HEK293 (cell line): ENCODE measurements at regions not wholly inside any gene's neighbourhood (a gene's known extent, or its start where the extent isn't known, plus 50 kb on each side); places are given as distances from the start of the nearest gene placed in this dataset.
"Not testable (repeated sequence)": the region's sequence is repeated elsewhere in the genome, so short reads cannot be mapped to it uniquely, and the experiment has no call there.

Experiments
- CTCF ChIA-PET: fragments of 350-600 bp; formaldehyde crosslinking; extraction: SDS; loops from one replicate; lab custom pipeline; 2021; ENCODE audit warnings: antibody characterized with exemption; lab: Yijun Ruan, JAX
- POLR2A ChIA-PET: fragments of 300-600 bp; formaldehyde crosslinking; extraction: SDS; loops from one replicate; lab custom pipeline; 2020; ENCODE audit warnings: antibody characterized with exemption, inconsistent platforms; lab: Yijun Ruan, JAX
- H3K27ac ChIP-seq: fragments of 200-500 bp; sonication (Bioruptor generic); 2 replicates; pipeline ENCODE4 v1.5.1; 2014; ENCODE audit warnings: low read depth, low read length, control low read depth, inconsistent platforms; ENCODE audit errors: extremely low read depth
- H3K36me3 ChIP-seq, 2 experiments: fragments of 200-500 bp in 1 of 2; sonication (Bioruptor generic) in 1 of 2; 1 replicate in 1 of 2; 2 replicates in 1 of 2; pipeline ENCODE4 v1.5.1; 2014 to 2017; ENCODE audit warnings: inconsistent platforms in 2 of 2, low read length in 2 of 2; ENCODE audit not compliant: control insufficient read depth in 2 of 2, insufficient read depth in 1 of 2
- H3K4me1 ChIP-seq: fragments of 200-500 bp; sonication (Bioruptor generic); 2 replicates; pipeline ENCODE4 v1.5.1; 2014; ENCODE audit warnings: mild to moderate bottlenecking, low read length, inconsistent platforms; ENCODE audit not compliant: control insufficient read depth, insufficient read depth
- H3K4me3 ChIP-seq: 2 replicates; pipeline ENCODE4 v1.5.1; 2011; ENCODE audit warnings: low read depth, mild to moderate bottlenecking, control low read depth, low read length, moderate library complexity
- H3K9me3 ChIP-seq: fragments of 200-500 bp; sonication (Bioruptor generic); 2 replicates; pipeline ENCODE4 v1.5.1; 2014; ENCODE audit warnings: low read depth, low read length, inconsistent platforms; ENCODE audit not compliant: control insufficient read depth, insufficient read depth
- MZF1 ChIP-seq: fragments of 450-650 bp; formaldehyde crosslinking; IDR thresholded peaks from 2 replicates; pipeline ENCODE4 v1.5.1; 2017; ENCODE audit warnings: missing biosample characterization, missing genetic modification characterization, borderline replicate concordance
- ZBTB17 ChIP-seq: fragments of 450-650 bp; formaldehyde crosslinking; IDR thresholded peaks from 2 replicates; pipeline ENCODE4 v1.5.1; 2016; ENCODE audit warnings: missing biosample characterization, missing genetic modification characterization
- ZBTB21 ChIP-seq: fragments of 450-650 bp; formaldehyde crosslinking; IDR thresholded peaks from 2 replicates; pipeline ENCODE4 v1.5.1; 2017; ENCODE audit warnings: missing biosample characterization, missing genetic modification characterization
- ZEB2 ChIP-seq: fragments of 450-650 bp; formaldehyde crosslinking; IDR thresholded peaks from 2 replicates; pipeline ENCODE4 v1.5.1; 2016; ENCODE audit warnings: missing biosample characterization, missing genetic modification characterization
- ZFP41 ChIP-seq: fragments of 450-650 bp; formaldehyde crosslinking; IDR thresholded peaks from 2 replicates; pipeline ENCODE4 v1.5.1; 2016; ENCODE audit warnings: missing biosample characterization, missing genetic modification characterization, borderline replicate concordance
- ZNF112 ChIP-seq: fragments of 450-650 bp; formaldehyde crosslinking; IDR thresholded peaks from 2 replicates; pipeline ENCODE4 v1.5.0; 2017; ENCODE audit warnings: missing biosample characterization, missing genetic modification characterization
- ZNF248 ChIP-seq: fragments of 450-650 bp; formaldehyde crosslinking; IDR thresholded peaks from 2 replicates; pipeline ENCODE4 v1.5.1; 2017; ENCODE audit warnings: missing biosample characterization, missing genetic modification characterization
- ZNF521 ChIP-seq: fragments of 450-650 bp; formaldehyde crosslinking; IDR thresholded peaks from 2 replicates; pipeline ENCODE4 v1.5.1; 2017; ENCODE audit warnings: missing biosample characterization, mild to moderate bottlenecking, missing genetic modification characterization
- ZNF544 ChIP-seq: fragments of 450-650 bp; formaldehyde crosslinking; IDR thresholded peaks from 2 replicates; pipeline ENCODE4 v1.5.0; 2017; ENCODE audit warnings: missing biosample characterization, missing genetic modification characterization
- ZNF747 ChIP-seq: fragments of 450-650 bp; formaldehyde crosslinking; IDR thresholded peaks from 2 replicates; pipeline ENCODE4 v1.5.1; 2016; ENCODE audit warnings: missing biosample characterization, missing genetic modification characterization
- ZNF785 ChIP-seq: fragments of 450-650 bp; formaldehyde crosslinking; IDR thresholded peaks from 2 replicates; pipeline ENCODE4 v1.5.1; 2016; ENCODE audit warnings: missing biosample characterization, missing genetic modification characterization
- ZNF791 ChIP-seq: fragments of 450-650 bp; formaldehyde crosslinking; IDR thresholded peaks from 2 replicates; pipeline ENCODE4 v1.5.1; 2016; ENCODE audit warnings: missing biosample characterization, missing genetic modification characterization
- TF ChIP-seq, protein P1 (sequence below): fragments of 450-650 bp; formaldehyde crosslinking; conservative IDR thresholded peaks from 2 replicates; pipeline ENCODE4 v1.5.1; 2016; ENCODE audit warnings: low read depth, missing biosample characterization, missing genetic modification characterization

DNA sequence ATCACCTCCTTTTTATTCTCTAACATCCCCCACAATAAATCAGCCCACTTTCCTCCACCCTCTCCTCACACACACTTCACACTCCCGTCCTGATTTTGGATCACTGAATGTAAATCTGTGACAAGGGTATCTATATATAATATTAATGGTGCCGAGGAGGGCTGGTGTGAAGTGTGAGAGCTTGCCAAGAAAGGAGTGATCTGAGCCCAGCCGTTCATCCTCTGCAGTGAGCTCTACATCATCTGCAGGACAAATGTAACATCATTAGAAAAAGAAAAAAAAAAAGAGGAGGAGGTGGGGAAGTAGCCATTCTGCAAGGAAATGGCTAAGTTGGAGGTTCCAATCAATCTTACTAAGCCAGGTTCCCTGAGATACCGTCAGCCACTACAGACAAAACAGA lies 291.7 kb upstream of the RRP15 start:
- Histone ChIP-seq H3K4me3 (no peak overlapping the region), H3K36me3 (no peaks in the 10 kb centered on the region), H3K27ac (no peak overlapping the region)
- TF ChIP-seq ZFP41: no peak
- no peak for TF ChIP-seq ZNF112
- TF ChIP-seq, protein P1, sequence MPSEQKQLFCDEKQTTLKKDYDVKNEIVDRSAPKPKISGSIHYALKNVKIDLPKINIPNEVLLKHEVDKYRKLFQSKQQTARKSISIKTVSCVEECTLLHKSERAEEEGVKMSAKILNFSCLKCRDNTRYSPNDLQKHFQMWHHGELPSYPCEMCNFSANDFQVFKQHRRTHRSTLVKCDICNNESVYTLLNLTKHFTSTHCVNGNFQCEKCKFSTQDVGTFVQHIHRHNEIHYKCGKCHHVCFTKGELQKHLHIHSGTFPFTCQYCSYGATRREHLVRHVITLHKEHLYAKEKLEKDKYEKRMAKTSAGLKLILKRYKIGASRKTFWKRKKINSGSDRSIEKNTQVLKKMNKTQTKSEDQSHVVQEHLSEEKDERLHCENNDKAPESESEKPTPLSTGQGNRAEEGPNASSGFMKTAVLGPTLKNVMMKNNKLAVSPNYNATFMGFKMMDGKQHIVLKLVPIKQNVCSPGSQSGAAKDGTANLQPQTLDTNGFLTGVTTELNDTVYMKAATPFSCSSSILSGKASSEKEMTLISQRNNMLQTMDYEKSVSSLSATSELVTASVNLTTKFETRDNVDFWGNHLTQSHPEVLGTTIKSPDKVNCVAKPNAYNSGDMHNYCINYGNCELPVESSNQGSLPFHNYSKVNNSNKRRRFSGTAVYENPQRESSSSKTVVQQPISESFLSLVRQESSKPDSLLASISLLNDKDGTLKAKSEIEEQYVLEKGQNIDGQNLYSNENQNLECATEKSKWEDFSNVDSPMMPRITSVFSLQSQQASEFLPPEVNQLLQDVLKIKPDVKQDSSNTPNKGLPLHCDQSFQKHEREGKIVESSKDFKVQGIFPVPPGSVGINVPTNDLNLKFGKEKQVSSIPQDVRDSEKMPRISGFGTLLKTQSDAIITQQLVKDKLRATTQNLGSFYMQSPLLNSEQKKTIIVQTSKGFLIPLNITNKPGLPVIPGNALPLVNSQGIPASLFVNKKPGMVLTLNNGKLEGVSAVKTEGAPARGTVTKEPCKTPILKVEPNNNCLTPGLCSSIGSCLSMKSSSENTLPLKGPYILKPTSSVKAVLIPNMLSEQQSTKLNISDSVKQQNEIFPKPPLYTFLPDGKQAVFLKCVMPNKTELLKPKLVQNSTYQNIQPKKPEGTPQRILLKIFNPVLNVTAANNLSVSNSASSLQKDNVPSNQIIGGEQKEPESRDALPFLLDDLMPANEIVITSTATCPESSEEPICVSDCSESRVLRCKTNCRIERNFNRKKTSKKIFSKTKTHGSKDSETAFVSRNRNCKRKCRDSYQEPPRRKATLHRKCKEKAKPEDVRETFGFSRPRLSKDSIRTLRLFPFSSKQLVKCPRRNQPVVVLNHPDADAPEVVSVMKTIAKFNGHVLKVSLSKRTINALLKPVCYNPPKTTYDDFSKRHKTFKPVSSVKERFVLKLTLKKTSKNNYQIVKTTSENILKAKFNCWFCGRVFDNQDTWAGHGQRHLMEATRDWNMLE (tag by site-specific recombination): no peak
- no peak for TF ChIP-seq ZNF521 (tag by site-specific recombination)
- no peak for TF ChIP-seq ZNF791 (tag by site-specific recombination)
- TF ChIP-seq ZBTB21 (tag by site-specific recombination): no peak
- no peak for TF ChIP-seq ZNF747 (tag by site-specific recombination)
- no peak for TF ChIP-seq MZF1 (tag by site-specific recombination)
- no peak for TF ChIP-seq ZNF248 (tag by site-specific recombination)
- TF ChIP-seq ZBTB17 (tag by site-specific recombination): no peak
- TF ChIP-seq ZNF544 (tag by site-specific recombination): no peak
- TF ChIP-seq, all 188 proteins: peak for 0
- POLR2A ChIA-PET: no interaction called here
- Histone ChIP-seq H3K9me3 (no peaks in the 10 kb centered on the region), H3K4me1 (no peaks in the 10 kb centered on the region)
- CTCF ChIA-PET: no interaction called here

DNA sequence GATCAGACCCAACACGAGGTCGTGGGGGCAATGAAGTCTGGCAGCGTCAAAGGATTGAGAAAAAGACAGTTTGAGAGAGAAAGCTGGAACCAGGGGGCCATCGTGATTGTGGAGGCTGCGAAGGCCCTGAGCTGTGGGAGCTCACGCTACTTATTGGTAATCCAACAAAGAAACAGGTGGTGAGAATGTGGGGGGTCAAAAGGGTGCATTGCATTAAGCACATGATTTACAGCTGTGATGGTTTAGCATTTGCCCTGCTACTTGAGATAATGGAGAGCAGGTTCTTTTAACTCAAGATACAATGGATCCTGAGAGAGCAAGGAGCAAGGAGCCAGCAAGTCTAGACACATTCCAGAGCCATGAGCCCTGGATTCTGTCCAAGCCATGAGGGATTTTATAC lies 276.8 kb upstream of the RRP15 start:
- POLR2A ChIA-PET, H3K27ac ChIP-seq, H3K36me3 ChIP-seq, H3K9me3 ChIP-seq, H3K4me1 ChIP-seq, H3K4me3 ChIP-seq: not testable (repeated sequence)
- CTCF ChIA-PET: interaction anchor here (0.6 to 0.7 kb wide), 2 partner anchors 146 to 1020 kb away, joined by 3 to 4 read pairs; no protein-coding TSS in a partner anchor

DNA sequence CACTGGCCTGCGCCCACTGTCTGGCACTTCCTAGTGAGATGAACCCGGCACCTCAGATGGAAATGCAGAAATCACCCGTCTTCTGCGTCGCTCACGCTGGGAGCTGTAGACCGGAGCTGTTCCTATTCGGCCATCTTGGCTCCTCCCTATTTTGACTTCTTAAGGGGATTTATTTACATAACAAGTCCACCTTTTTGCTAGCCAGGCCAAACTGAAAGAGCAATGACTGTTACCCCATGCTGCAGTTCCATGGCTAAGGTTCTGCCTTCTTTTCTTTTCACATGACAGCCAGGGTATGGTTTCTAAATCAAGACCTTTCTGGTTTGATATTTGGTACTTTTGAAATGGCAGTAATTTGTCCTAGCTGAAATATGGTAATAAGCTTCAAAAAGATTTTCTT lies 270.0 kb upstream of the RRP15 start:
- H3K36me3 ChIP-seq, H3K4me3 ChIP-seq, POLR2A ChIA-PET, CTCF ChIA-PET, H3K9me3 ChIP-seq, H3K4me1 ChIP-seq, H3K27ac ChIP-seq: not testable (repeated sequence)

DNA sequence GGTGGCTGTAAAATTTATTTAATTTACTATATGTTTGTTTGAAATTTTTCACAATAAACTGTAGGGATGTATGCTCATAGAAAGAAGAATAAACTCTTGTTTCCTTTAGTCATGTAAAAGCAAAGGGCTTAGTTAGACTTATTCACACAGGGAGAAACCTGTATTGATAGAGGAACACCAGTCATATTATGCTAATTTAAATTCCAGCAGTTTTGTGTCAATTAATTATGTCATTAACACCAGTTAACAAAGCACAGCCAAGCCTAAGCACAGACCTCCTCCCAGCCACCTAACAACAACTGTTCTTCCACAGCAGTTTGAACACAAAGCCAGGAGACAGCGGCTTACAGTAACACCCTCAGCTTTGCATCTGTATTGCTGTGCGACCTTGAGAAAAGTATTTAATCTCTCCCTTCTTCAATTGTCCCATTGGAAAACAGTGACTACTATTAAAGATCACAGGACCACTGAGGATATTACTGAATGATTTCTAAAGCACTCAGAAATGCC lies 260.8 kb upstream of the RRP15 start:
- H3K4me3 ChIP-seq: no peak overlapping the region
- H3K9me3 ChIP-seq: no peaks in the 10 kb centered on the region
- no peaks in the 10 kb centered on the region for H3K4me1 ChIP-seq
- H3K36me3 ChIP-seq: no peaks in the 10 kb centered on the region
- ChIA-PET POLR2A (no interaction called here), CTCF (no interaction called here)
- no peak for TF ChIP-seq ZNF785 (tag by site-specific recombination)
- no peak for TF ChIP-seq ZEB2 (tag by site-specific recombination)
- no peak overlapping the region for H3K27ac ChIP-seq
